GM18873 (cell line): ENCODE measurements at regions not wholly inside any gene's neighbourhood (a gene's known extent, or its start where the extent isn't known, plus 50 kb on each side); places are given as distances from the start of the nearest gene placed in this dataset.

ENCODE experiments used
- ATAC-seq: cut with Tn5 transposase; IDR thresholded peaks from one replicate; pipeline ENCODE4 v1.9.1; 2021; ENCODE audit warnings: mild to moderate bottlenecking, moderate library complexity, moderate number of reproducible peaks; ENCODE audit not compliant: unreplicated experiment, low FRiP score

DNA sequence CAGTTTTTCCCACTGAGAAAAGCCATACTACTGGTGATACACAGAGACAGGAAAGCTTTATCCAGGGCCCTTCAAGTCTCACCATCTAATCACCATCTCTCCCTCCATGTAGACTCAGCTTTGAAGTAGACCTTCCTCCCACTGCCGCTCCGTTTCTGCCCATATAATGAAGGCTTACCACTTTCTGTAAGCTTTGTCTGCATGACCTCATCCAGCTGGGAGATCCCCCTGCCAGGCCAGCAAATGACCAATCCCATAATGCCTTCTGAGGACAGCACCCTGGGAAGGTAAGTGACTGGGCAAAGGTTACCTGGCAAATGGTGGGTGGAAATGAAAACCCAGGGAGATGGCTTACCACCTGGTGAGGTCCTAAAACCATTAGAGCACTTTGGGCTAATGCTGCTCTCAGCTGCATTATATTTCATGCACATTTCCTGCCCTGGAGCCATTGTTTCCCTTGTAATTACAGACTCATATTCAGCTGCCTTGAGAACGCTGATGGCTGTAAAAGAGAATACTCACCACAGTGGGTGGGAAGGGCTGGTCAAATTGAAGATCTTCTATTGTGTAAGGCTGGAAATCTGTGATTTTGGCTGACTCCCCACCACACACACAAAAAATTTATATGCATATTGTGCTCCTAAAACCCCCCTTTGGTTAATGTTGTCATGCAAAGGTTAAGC, 350.7 kb upstream of the SYT4 start:
- no peak for ATAC-seq

DNA sequence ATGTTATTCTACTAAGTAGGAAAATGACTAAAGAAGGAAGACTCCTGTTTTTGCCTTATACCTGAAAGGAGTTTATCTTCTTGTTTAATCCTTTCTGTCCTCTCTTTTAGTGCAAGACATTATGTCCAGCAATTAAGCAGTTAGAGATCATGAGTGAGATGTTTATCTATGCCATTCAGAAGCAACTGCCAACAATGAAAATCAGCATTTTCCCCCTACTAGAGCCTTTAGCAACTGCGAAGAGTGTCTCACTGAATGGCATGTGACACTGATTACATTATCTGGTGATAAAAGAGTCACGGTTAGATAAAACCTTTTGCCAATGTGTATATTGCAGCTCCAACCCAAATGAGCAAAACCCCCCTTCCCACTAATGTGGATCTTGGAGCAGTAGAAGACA, 357.7 kb upstream of the SYT4 start:
- no peak for ATAC-seq

GRCh38 chr18:43635397-43635796, 358.1 kb upstream of the SYT4 start:
- no peak for ATAC-seq

DNA sequence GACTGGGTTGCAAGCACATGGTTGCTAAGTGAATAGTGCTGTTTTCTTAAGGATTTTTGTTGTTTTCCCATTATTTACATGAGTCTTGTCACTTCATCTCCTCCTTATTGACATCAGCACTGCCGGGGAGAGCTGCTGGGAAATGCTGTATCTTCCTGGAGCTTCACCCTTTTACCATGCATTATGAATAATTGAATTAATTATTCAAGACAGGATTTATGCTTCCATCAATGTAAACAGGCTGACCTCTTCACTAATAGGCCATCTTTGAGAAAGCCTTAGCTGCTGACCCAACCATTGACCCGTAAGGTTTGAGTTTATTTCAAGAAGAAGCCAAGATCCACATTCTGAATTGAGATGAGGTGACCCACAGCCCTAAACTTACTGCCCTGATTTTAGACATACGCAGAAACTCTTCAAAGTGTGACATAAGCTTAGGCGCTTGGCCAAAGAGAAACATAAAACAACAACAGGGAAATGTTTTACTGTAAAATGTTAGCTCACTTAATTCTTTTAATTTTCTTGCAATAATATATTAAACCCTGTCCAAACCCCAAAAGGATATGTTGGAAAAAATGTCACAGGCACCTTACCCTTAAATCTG, 365.5 kb upstream of the SYT4 start:
- ATAC-seq: no peak

DNA sequence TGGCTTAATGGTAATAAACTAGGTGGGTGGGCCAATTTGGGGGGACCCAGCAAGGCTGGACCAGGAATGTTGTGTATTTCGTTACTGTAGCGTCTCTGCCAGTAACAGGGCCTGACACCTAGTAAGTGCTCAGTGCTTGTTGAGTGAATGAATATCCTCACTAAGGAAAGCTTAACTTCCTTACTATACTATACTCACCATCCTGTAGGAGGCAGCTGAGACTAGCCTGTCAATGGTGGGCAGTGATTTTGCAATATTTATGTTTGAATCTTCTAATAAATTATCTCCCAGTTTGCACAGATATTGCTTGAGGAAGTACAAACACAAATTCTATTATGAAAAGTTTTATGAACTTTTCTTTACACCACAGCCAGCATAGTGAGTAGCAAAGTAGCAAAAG, 370.7 kb upstream of the SYT4 start:
- ATAC-seq: no peak

DNA sequence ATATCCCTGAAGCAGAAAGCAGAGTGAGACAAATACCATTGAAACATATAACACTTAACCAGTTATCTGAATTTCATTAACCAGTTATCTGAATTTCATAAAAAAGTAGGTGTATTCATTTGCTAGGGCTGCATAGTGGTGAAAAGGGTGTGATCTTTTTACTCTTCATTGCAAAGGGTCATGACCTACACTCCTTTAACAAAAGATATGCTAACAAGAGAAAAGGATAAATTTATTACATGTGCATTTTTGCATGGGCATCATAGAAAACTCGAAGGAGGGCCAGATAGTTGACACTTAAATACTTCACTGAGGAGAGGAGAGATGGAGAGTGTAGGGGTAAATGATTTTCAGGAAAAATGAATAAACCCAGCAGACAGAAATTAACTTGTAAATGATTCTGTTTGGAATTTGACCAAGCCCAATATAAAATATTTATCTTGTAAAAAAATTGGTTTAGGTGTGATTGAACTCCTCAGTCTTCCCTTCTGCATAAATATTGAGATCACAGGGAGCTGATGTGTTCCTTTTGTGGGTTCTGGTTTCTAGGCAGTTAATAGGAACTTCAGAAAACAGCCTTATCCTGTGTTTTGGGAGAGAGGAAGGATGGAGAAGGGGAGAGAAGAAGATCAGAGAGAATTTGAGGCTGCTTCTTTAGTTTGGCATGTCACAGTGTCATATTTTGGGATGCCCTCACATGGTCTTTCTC, 372.5 kb upstream of the SYT4 start:
- ATAC-seq: no peak

DNA sequence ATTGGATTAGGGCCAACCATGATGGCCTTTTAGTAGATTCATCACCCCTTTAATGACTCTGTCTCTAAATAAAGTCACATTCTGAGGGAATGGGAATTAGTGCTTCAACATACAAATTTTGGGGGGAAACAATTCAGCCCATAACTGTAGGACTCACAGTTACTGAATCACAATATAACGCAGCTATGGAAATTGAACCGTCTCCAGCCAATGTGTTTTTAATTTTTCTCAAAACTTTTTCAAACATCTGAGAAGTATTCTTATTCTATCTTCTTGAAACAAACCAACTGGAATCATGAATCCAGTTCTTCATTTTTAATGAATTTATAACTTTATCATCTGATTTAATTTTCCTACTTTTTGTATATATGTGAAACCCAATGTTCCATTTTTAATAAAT, 373.1 kb upstream of the SYT4 start:
- no peak for ATAC-seq

DNA sequence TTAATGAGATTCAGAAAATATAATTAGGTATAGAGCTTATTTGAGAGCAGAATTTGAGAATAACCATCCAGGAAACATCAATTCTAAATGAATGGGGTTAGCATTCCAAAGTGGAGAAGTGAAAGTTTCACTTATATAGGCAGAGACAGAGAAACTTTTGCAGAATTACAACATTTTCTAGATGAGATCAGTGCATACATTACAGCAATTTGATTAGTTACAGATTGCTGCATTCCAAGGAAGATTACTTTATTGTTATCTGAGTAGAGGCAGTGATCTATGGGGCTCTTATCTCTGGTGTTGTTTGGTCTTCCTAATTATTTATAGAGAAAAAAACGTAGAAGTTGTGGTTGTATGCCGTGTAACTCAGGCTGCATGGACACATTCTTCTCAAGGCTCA, 373.8 kb upstream of the SYT4 start:
- no peak for ATAC-seq

- ATAC-seq: no peak
These were observed 379.3 kb upstream of the SYT4 start for GRCh38 chr18:43656547-43656946.

DNA sequence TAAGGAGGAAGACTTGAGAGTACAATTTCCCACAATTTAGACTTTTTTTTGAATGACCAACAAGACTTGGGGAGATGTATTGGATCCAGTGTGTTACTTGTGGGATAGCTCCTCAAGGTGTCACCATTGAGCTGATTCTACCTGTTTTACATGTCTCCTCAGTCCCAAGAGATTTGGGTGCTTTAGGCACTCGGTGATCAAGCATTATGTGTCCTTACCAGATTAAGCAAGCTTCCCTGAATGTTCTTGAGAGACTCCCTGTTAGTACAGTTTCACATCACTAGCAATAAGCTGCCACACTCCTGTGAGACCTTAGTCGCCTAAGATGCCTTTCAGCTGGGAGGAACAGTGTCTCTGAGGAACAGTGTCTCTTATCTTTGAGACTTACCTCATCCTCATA, 384.3 kb upstream of the SYT4 start:
- peak; percentile 69 for ATAC-seq

GRCh38 chr18:43662657-43663056, 385.4 kb upstream of the SYT4 start:
- no peak for ATAC-seq

GRCh38 chr18:43663159-43663558, 385.9 kb upstream of the SYT4 start:
- ATAC-seq: no peak

GRCh38 chr18:43664487-43665008, 387.3 kb upstream of the SYT4 start:
- no peak for ATAC-seq

- no peak for ATAC-seq
These were observed 388.0 kb upstream of the SYT4 start for GRCh38 chr18:43665105-43665788.

GRCh38 chr18:43668866-43669265, 391.6 kb upstream of the SYT4 start:
- no peak for ATAC-seq

- ATAC-seq: no peak
These were observed 394.1 kb upstream of the SYT4 start for GRCh38 chr18:43671431-43671830.

DNA sequence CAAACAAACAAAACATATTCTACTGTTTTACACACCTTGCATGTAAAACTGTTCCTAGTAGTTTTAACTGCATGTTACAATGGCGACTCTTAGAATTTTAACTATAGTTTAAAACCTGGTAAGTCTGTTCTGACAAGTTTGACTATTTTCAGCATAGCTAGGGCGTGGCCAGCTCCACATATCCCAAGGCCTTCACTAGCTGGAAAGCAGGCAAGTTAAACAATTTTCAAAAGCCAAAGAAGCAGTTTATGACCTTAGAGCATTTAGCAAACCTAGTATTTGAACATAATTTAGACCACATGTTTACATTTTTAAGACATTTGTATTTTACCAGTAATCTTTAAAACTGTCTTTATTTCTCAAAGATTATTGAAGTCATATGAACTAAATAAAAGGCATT, 402.8 kb upstream of the SYT4 start:
- no peak for ATAC-seq

GRCh38 chr18:43681661-43682060, 404.4 kb upstream of the SYT4 start:
- no peak for ATAC-seq

GRCh38 chr18:43682196-43682595, 404.9 kb upstream of the SYT4 start:
- ATAC-seq: no peak

GRCh38 chr18:43686709-43687108, 409.4 kb upstream of the SYT4 start:
- no peak for ATAC-seq

DNA sequence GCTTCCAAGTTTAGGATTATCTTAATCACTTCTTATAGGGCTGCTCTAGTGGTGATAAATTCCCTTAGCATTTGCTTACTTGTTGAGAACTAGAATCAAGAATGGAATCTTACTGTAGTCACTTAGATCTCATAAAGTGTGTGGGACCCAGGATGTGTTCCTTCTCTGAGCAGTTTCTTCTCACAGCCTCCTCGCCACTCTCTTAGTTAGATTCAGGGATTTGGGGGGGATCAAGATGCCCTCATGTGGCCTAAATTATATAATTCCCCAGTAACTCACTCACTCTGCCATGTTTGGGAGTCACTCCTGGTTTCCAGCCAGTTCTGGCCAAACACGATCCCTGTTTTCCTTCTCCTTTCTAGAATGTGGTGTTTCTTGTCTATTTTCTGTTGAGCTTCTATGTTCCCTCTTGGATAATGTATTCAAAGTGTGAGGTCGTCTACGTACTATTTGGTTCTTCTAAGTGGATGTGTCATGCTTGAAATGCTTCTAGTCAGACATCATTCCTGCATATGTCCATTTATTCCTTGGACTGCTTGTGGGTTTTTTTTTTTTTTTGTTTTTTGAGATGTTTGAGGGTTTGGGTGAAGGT, 414.9 kb upstream of the SYT4 start:
- no peak for ATAC-seq
